H9 (cell line): ENCODE measurements at regions not wholly inside any gene's neighbourhood (a gene's known extent, or its start where the extent isn't known, plus 50 kb on each side); places are given as distances from the start of the nearest gene placed in this dataset.

Experiments
- DNase-seq: peaks from one replicate; pipeline ENCODE4 v3.0.0-alpha.2; 2017
- H2AFZ ChIP-seq: one replicate; pipeline ENCODE4 v1.6.1; 2013; ENCODE audit warnings: mild to moderate bottlenecking, low read length, control low read depth, moderate library complexity
- H2AK5ac ChIP-seq: 2 replicates; pipeline ENCODE4 v1.6.1; 2013; ENCODE audit warnings: low read length, control low read depth, mixed read lengths; ENCODE audit not compliant: insufficient read length
- H2BK120ac ChIP-seq: one replicate; pipeline ENCODE4 v1.6.1; 2013; ENCODE audit warnings: low read depth, mild to moderate bottlenecking, low read length, control low read depth, inconsistent platforms; ENCODE audit not compliant: poor library complexity, severe bottlenecking
- H2BK12ac ChIP-seq: 2 replicates; pipeline ENCODE4 v1.6.1; 2013; ENCODE audit warnings: low read length, control low read depth, mixed read lengths, low read depth; ENCODE audit not compliant: insufficient read length
- H2BK15ac ChIP-seq: 2 replicates; pipeline ENCODE4 v1.6.1; 2013; ENCODE audit warnings: low read depth, low read length, control low read depth
- H2BK20ac ChIP-seq: one replicate; pipeline ENCODE4 v1.6.1; 2013; ENCODE audit warnings: low read depth, mild to moderate bottlenecking, low read length, control low read depth, inconsistent platforms; ENCODE audit not compliant: poor library complexity, severe bottlenecking
- H2BK5ac ChIP-seq: 2 replicates; pipeline ENCODE4 v1.6.1; 2013; ENCODE audit warnings: low read length, control low read depth, mixed read lengths; ENCODE audit not compliant: insufficient read length
- H3K14ac ChIP-seq: 2 replicates; pipeline ENCODE4 v1.6.1; 2013; ENCODE audit warnings: low read length, control low read depth; ENCODE audit not compliant: insufficient read depth
- H3K18ac ChIP-seq: 2 replicates; pipeline ENCODE4 v1.6.1; 2013; ENCODE audit warnings: low read depth, mild to moderate bottlenecking, mixed read lengths, low read length, control low read depth; ENCODE audit not compliant: insufficient read length
- H3K23ac ChIP-seq: 2 replicates; pipeline ENCODE4 v1.6.1; 2013; ENCODE audit warnings: low read length, control low read depth, mixed read lengths, low read depth; ENCODE audit not compliant: insufficient read length
- H3K23me2 ChIP-seq: 2 replicates; pipeline ENCODE4 v1.6.1; 2013; ENCODE audit warnings: low read depth, mild to moderate bottlenecking, mixed read lengths, low read length, control low read depth; ENCODE audit not compliant: insufficient read length, poor library complexity, severe bottlenecking
- H3K27ac ChIP-seq: 2 replicates; pipeline ENCODE4 v1.5.1; 2013; ENCODE audit warnings: low read length, control low read depth, mixed read lengths, low read depth; ENCODE audit not compliant: insufficient read length
- H3K27me3 ChIP-seq: 2 replicates; pipeline ENCODE4 v1.6.1; 2013; ENCODE audit warnings: low read length, control low read depth, inconsistent platforms; ENCODE audit not compliant: insufficient read depth
- H3K4ac ChIP-seq: 2 replicates; pipeline ENCODE4 v1.6.1; 2013; ENCODE audit warnings: low read depth, mild to moderate bottlenecking, control low read depth, inconsistent platforms, low read length, moderate library complexity
- H3K4me1 ChIP-seq: 2 replicates; pipeline ENCODE4 v1.6.1; 2013; ENCODE audit warnings: low read length, control low read depth, inconsistent platforms; ENCODE audit not compliant: insufficient read depth
- H3K4me2 ChIP-seq: 2 replicates; pipeline ENCODE4 v1.6.1; 2013; ENCODE audit warnings: low read length, control low read depth, mixed read lengths; ENCODE audit not compliant: insufficient read length, insufficient read depth
- H3K56ac ChIP-seq: 2 replicates; pipeline ENCODE4 v1.6.1; 2013; ENCODE audit warnings: low read depth, mild to moderate bottlenecking, mixed read lengths, low read length, control low read depth; ENCODE audit not compliant: insufficient read length
- H3K79me1 ChIP-seq: 2 replicates; pipeline ENCODE4 v1.6.1; 2013; ENCODE audit warnings: low read depth, mild to moderate bottlenecking, moderate library complexity, low read length, control low read depth, inconsistent platforms; ENCODE audit not compliant: insufficient read depth, poor library complexity, severe bottlenecking
- H3K79me2 ChIP-seq: 2 replicates; pipeline ENCODE4 v1.6.1; 2013; ENCODE audit warnings: low read length, control low read depth, inconsistent platforms; ENCODE audit not compliant: insufficient read depth
- H3K9ac ChIP-seq: 2 replicates; pipeline ENCODE4 v1.6.1; 2013; ENCODE audit warnings: low read length, control low read depth, mixed read lengths; ENCODE audit not compliant: insufficient read length; ENCODE audit errors: extremely low read depth
- H3K9me3 ChIP-seq: one replicate; pipeline ENCODE4 v1.6.1; 2013; ENCODE audit warnings: low read depth, low read length, inconsistent platforms; ENCODE audit not compliant: control insufficient read depth
- H3T11ph ChIP-seq: one replicate; pipeline ENCODE4 v1.6.1; 2013; ENCODE audit warnings: mild to moderate bottlenecking, low read length, control low read depth, inconsistent platforms
- H4K20me1 ChIP-seq: one replicate; pipeline ENCODE4 v1.6.1; 2013; ENCODE audit not compliant: control insufficient read depth, insufficient read length, insufficient read depth
- H4K5ac ChIP-seq: 2 replicates; pipeline ENCODE4 v1.6.1; 2013; ENCODE audit warnings: low read depth, mild to moderate bottlenecking, mixed read lengths, low read length, control low read depth; ENCODE audit not compliant: insufficient read length
- H4K8ac ChIP-seq: replicated peaks from 2 replicates; pipeline ENCODE4 v1.6.1; 2013; ENCODE audit warnings: low read length, control low read depth, mixed read lengths, low read depth; ENCODE audit not compliant: insufficient read length
- H4K91ac ChIP-seq: 2 replicates; pipeline ENCODE4 v1.6.1; 2013; ENCODE audit warnings: low read depth, mild to moderate bottlenecking, moderate library complexity, mixed read lengths, low read length, control low read depth; ENCODE audit not compliant: insufficient read length
- H3K27ac Mint-ChIP-seq, 3 experiments: 2 replicates in 2 of 3; 3 replicates in 1 of 3; pipeline ENCODE4 v1.8.0; 2020 to 2021; ENCODE audit warnings: mixed read lengths in 3 of 3, mild to moderate bottlenecking in 1 of 3, moderate library complexity in 1 of 3
- H3K27me3 Mint-ChIP-seq: 2 replicates; pipeline ENCODE4 v1.8.0; 2021; ENCODE audit warnings: low read depth, mild to moderate bottlenecking, moderate library complexity, mixed read lengths
- H3K36me3 Mint-ChIP-seq, 3 experiments: 2 replicates in 2 of 3; 3 replicates in 1 of 3; pipeline ENCODE4 v1.8.0; 2020 to 2021; ENCODE audit warnings: low read depth in 3 of 3, mixed read lengths in 3 of 3; ENCODE audit not compliant: insufficient read depth in 1 of 3
- H3K4me1 Mint-ChIP-seq, 2 experiments: 2 replicates each; pipeline ENCODE4 v1.8.0; 2020; ENCODE audit warnings: mixed read lengths in 2 of 2
- H3K4me3 Mint-ChIP-seq, 2 experiments: 2 replicates in 1 of 2; 3 replicates in 1 of 2; pipeline ENCODE4 v1.8.0; 2020 to 2021; ENCODE audit warnings: mild to moderate bottlenecking in 2 of 2, mixed read lengths in 2 of 2, moderate library complexity in 1 of 2
- H3K9me3 Mint-ChIP-seq, 2 experiments: 2 replicates in 1 of 2; 3 replicates in 1 of 2; pipeline ENCODE4 v1.8.0; 2020; ENCODE audit warnings: mild to moderate bottlenecking in 2 of 2, mixed read lengths in 2 of 2, moderate library complexity in 1 of 2
- CTCF ChIP-seq: fragments of 200-600 bp; sonication (generic); conservative IDR thresholded peaks from 3 replicates; pipeline ENCODE4 v1.8.0; 2021; ENCODE audit warnings: antibody characterized with exemption, mild to moderate bottlenecking
- WGBS: extraction: QIAGEN DNeasy Blood & Tissue Kit; methylation state at CpG from one replicate; pipeline ENCODE4 v1.1.7; 2013; ENCODE audit warnings: missing lambda C conversion rate, low lambda C conversion rate, mixed read lengths; ENCODE audit not compliant: insufficient read length; ENCODE audit errors: extremely low coverage; 5-methylcytosine and 5-hydroxymethylcytosine counted together

GRCh38 chr1:218700666-218701065 lies 355.5 kb downstream of the TGFB2 start:
- no peak overlapping the region for H3K9ac ChIP-seq
- no peak overlapping the region for H2BK20ac ChIP-seq
- Mint-ChIP-seq H3K27ac (no peak overlapping the region), H3K36me3 (no peaks in the 10 kb centered on the region), H3K27me3 (no peaks in the 10 kb centered on the region), H3K9me3 (no peaks in the 10 kb centered on the region), H3K4me3 (no peak overlapping the region), H3K4me1 (no peaks in the 10 kb centered on the region)
- no peaks in the 10 kb centered on the region for H3K27me3 ChIP-seq
- no peaks in the 10 kb centered on the region for H3K79me2 ChIP-seq
- no peak overlapping the region for H2BK12ac ChIP-seq
- no peak overlapping the region for H4K5ac ChIP-seq
- no peak overlapping the region for H3T11ph ChIP-seq
- TF ChIP-seq CTCF: no peak
- H3K4ac ChIP-seq: no peak overlapping the region
- H2BK5ac ChIP-seq: no peak overlapping the region
- no peak overlapping the region for H2BK120ac ChIP-seq
- no peaks in the 10 kb centered on the region for H3K9me3 ChIP-seq
- H4K8ac ChIP-seq: no peak overlapping the region
- no peaks in the 10 kb centered on the region for H3K23me2 ChIP-seq
- H2AFZ ChIP-seq: no peak overlapping the region
- no peak overlapping the region for H2AK5ac ChIP-seq
- no peak overlapping the region for H3K4me2 ChIP-seq
- H3K14ac ChIP-seq: no peak overlapping the region
- no peak overlapping the region for H3K27ac ChIP-seq
- no peak overlapping the region for H3K56ac ChIP-seq
- H3K23ac ChIP-seq: no peak overlapping the region
- no peak overlapping the region for H2BK15ac ChIP-seq
- no peak overlapping the region for H4K91ac ChIP-seq
- WGBS: no CpG with 5 or more reads among the region's 7 CpGs
- H3K18ac ChIP-seq: no peak overlapping the region
- H3K4me1 ChIP-seq: no peaks in the 10 kb centered on the region
- DNase-seq: no peak
- no peaks in the 10 kb centered on the region for H3K79me1 ChIP-seq
- H4K20me1 ChIP-seq: no peaks in the 10 kb centered on the region
